Smooth muscle cell (in vitro differentiated cells): ENCODE measurements at regions not wholly inside any gene's neighbourhood (a gene's known extent, or its start where the extent isn't known, plus 50 kb on each side); places are given as distances from the start of the nearest gene placed in this dataset.

Experiments used
- DNase-seq: peaks from one replicate; lab custom pipeline; 2025; ENCODE audit not compliant: unreplicated experiment; lab: John Stamatoyannopoulos, UW
- H2AFZ ChIP-seq: fragments of 200-600 bp; sonication (generic); 2 replicates; pipeline ENCODE4 v1.6.0; 2016; ENCODE audit warnings: antibody characterized with exemption, low read depth, mild to moderate bottlenecking
- H3F3A ChIP-seq: fragments of 200-600 bp; sonication (generic); 2 replicates; pipeline ENCODE4 v1.6.0; 2017; ENCODE audit warnings: antibody characterized with exemption, low read depth
- H3K27ac ChIP-seq: fragments of 200-600 bp; sonication (generic); 2 replicates; pipeline ENCODE4 v1.5.1; 2016; ENCODE audit warnings: low read depth, mild to moderate bottlenecking
- H3K27me3 ChIP-seq: fragments of 200-600 bp; sonication (generic); 2 replicates; pipeline ENCODE4 v1.6.1; 2016; ENCODE audit warnings: low read depth, mild to moderate bottlenecking
- H3K36me3 ChIP-seq: fragments of 200-600 bp; sonication (generic); 2 replicates; pipeline ENCODE4 v1.5.1; 2016; ENCODE audit warnings: low read depth
- H3K4me1 ChIP-seq: fragments of 200-600 bp; sonication (generic); 2 replicates; pipeline ENCODE4 v1.5.1; 2016; ENCODE audit warnings: low read depth
- H3K4me2 ChIP-seq: fragments of 200-600 bp; sonication (generic); 2 replicates; pipeline ENCODE4 v1.6.0; 2016; ENCODE audit warnings: mild to moderate bottlenecking
- H3K4me3 ChIP-seq: fragments of 200-600 bp; sonication (generic); 2 replicates; pipeline ENCODE4 v1.5.1; 2016; ENCODE audit warnings: mild to moderate bottlenecking
- H3K79me2 ChIP-seq: fragments of 200-600 bp; sonication (generic); 2 replicates; pipeline ENCODE4 v1.6.0; 2016; ENCODE audit warnings: low read depth, mild to moderate bottlenecking
- H3K9ac ChIP-seq: fragments of 200-600 bp; sonication (generic); 2 replicates; pipeline ENCODE4 v1.6.0; 2016; ENCODE audit warnings: low read depth
- H3K9me3 ChIP-seq: fragments of 200-600 bp; sonication (generic); replicated peaks from 2 replicates; pipeline ENCODE4 v1.5.1; 2016; ENCODE audit warnings: low read depth
- H4K20me1 ChIP-seq: fragments of 200-600 bp; sonication (generic); 2 replicates; pipeline ENCODE4 v1.6.0; 2016; ENCODE audit warnings: low read depth
- WGBS: methylation state at CpG from one replicate; pipeline ENCODE4 v1.1.7; 2016; ENCODE audit warnings: low lambda C conversion rate; 5-methylcytosine and 5-hydroxymethylcytosine counted together
- TF ChIP-seq, protein P1 (sequence below): fragments of 200-600 bp; sonication (generic); IDR thresholded peaks from 2 replicates; pipeline ENCODE4 v1.5.1; 2017; ENCODE audit warnings: borderline replicate concordance, mild to moderate bottlenecking, antibody characterized with exemption; ENCODE audit not compliant: insufficient read depth, poor library complexity, severe bottlenecking

DNA sequence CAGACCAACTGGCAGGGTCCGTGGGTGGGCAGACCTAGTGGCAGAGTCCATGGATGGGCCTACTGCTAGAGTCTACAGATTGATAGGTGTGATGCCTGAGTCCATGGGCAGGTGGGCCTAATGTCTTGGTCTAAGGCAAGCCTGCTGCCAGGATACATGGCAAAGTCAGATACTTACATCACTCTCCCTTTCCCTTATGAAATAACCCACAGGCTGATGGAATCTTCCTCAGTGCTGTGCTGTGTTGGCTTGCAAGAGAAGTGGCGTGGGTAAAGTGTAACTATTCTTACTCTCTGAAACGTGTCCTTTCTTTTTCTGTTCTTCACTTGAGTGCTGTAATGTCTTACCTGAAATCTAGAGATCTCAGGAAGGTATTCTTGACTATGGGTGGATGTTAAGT, 67.3 kb upstream of the ADRB2 start:
- no peaks in the 10 kb centered on the region for H4K20me1 ChIP-seq
- peaks cover 5% of the 10 kb centered on the region for H3K9me3 ChIP-seq
- H2AFZ ChIP-seq: no peak overlapping the region
- H3K4me3 ChIP-seq: no peak overlapping the region
- H3K9ac ChIP-seq: no peak overlapping the region
- DNase-seq: no peak
- TF ChIP-seq, protein P1, sequence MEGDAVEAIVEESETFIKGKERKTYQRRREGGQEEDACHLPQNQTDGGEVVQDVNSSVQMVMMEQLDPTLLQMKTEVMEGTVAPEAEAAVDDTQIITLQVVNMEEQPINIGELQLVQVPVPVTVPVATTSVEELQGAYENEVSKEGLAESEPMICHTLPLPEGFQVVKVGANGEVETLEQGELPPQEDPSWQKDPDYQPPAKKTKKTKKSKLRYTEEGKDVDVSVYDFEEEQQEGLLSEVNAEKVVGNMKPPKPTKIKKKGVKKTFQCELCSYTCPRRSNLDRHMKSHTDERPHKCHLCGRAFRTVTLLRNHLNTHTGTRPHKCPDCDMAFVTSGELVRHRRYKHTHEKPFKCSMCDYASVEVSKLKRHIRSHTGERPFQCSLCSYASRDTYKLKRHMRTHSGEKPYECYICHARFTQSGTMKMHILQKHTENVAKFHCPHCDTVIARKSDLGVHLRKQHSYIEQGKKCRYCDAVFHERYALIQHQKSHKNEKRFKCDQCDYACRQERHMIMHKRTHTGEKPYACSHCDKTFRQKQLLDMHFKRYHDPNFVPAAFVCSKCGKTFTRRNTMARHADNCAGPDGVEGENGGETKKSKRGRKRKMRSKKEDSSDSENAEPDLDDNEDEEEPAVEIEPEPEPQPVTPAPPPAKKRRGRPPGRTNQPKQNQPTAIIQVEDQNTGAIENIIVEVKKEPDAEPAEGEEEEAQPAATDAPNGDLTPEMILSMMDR: no peak
- H3K4me2 ChIP-seq: no peak overlapping the region
- WGBS: 74% methylated on average over 3 of the region's 3 CpGs
- no peaks in the 10 kb centered on the region for H3K4me1 ChIP-seq
- H3F3A ChIP-seq: no peaks in the 10 kb centered on the region
- no peak overlapping the region for H3K27ac ChIP-seq
- no peaks in the 10 kb centered on the region for H3K79me2 ChIP-seq
- peaks cover under 1% of the 10 kb centered on the region for H3K27me3 ChIP-seq
- no peaks in the 10 kb centered on the region for H3K36me3 ChIP-seq

DNA sequence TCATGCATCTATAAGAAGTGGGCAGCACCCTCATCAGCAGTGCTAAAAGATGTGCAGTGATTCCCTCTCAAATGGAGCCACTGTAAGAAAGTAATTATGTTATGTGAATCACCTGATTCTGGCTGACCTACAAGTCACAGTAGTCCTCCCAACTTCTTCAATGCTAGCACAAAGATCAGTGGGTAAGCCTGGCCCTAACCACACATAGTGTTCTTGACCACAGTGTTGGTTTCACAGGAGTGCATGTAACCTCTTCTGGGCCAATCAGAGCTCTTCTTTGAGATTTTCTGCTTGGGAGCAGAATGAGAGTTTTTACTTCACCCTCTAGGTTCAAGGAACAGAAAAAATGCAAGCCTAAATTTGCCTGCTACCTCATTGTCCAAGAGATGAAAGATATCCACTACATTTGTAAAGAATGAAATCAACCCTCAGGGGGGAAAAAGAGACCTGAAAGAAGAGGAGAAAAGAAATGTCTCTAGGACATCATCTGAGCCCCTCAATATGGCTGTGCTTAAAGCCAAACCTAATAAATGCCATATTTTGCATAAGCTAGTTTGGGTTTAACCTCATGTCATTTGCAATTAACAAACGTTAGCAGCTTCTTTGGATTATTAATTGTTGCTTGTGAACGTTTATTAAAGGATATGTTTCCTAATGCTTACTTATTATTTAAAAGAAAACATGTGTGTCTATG, 65.3 kb upstream of the ADRB2 start:
- H2AFZ ChIP-seq: no peak overlapping the region
- H3K79me2 ChIP-seq: no peaks in the 10 kb centered on the region
- H3K9me3 ChIP-seq: no peaks in the 10 kb centered on the region
- H4K20me1 ChIP-seq: no peaks in the 10 kb centered on the region
- 48% methylated on average over 2 of the region's 2 CpGs for WGBS
- no peak overlapping the region for H3K4me3 ChIP-seq
- TF ChIP-seq, protein P1: no peak
- no peak overlapping the region for H3K9ac ChIP-seq
- H3K27me3 ChIP-seq: peaks cover 13% of the 10 kb centered on the region
- no peaks in the 10 kb centered on the region for H3K4me1 ChIP-seq
- no peaks in the 10 kb centered on the region for H3F3A ChIP-seq
- H3K4me2 ChIP-seq: no peak overlapping the region
- no peaks in the 10 kb centered on the region for H3K36me3 ChIP-seq
- no peak overlapping the region for H3K27ac ChIP-seq
- DNase-seq: no peak

DNA sequence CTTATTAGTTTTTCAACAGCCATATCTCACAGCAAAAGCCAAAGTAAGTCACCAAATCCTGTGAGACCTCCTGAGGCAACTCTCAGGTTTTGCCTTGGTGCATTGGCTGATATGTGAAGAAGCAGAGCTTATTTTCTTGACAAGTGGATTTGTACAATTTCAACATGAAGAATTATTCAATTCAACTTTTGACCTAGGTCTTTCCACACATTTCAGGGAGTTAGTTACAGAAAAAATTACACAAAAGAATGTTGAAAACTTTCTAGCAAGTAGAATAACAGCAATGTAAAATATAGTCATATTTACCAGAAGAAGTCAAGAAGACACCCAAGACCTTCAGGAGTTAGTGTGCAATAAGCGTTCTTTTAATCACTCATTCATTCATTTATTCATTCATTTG, 62.4 kb upstream of the ADRB2 start:
- Histone ChIP-seq H3K79me2 (no peaks in the 10 kb centered on the region), H4K20me1 (no peaks in the 10 kb centered on the region), H3K4me1 (no peaks in the 10 kb centered on the region), H3K27ac (no peak overlapping the region), H3K9ac (no peak overlapping the region), H3K4me3 (no peak overlapping the region), H3K27me3 (peaks cover 13% of the 10 kb centered on the region), H3K36me3 (no peaks in the 10 kb centered on the region), H3F3A (no peaks in the 10 kb centered on the region), H3K9me3 (no peaks in the 10 kb centered on the region), H2AFZ (no peak overlapping the region), H3K4me2 (no peak overlapping the region)
- TF ChIP-seq, protein P1: no peak
- WGBS: 71% methylated on average over 1 of the region's 1 CpG
- no peak for DNase-seq

DNA sequence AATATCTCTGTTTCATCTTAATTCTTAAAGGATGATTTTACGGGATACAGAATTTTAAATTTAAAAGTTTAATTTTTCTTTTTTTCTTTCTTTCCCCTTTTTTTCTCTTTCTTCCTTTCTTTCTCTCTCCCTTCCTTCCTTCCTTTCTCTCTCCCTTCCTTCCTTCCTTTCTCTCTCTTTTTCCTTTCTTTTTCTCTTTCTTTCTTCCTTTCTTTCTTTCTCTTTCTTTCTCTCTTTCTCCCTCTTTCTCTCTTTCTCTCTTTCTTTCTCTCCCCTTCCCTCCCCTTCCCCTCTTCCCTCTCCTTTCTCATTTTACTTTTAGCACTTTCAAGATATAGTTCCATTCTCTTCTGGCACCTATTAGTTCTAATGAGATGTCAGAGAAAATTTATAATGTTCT, 61.4 kb upstream of the ADRB2 start:
- Histone ChIP-seq H3K4me3 (no peak overlapping the region), H3K36me3 (no peaks in the 10 kb centered on the region), H3K4me1 (no peaks in the 10 kb centered on the region), H3K9ac (no peak overlapping the region), H4K20me1 (no peaks in the 10 kb centered on the region), H3K79me2 (no peaks in the 10 kb centered on the region), H3K27me3 (peaks cover 13% of the 10 kb centered on the region), H3F3A (no peaks in the 10 kb centered on the region), H2AFZ (no peak overlapping the region), H3K27ac (no peak overlapping the region), H3K4me2 (no peak overlapping the region), H3K9me3 (no peaks in the 10 kb centered on the region)
- TF ChIP-seq, protein P1: no peak
- WGBS: 40% methylated on average over 1 of the region's 1 CpG
- no peak for DNase-seq
